Endothelial cell (in vitro differentiated cells): ENCODE measurements at regions not wholly inside any gene's neighbourhood (a gene's known extent, or its start where the extent isn't known, plus 50 kb on each side); places are given as distances from the start of the nearest gene placed in this dataset.

ENCODE experiments used
- DNase-seq: peaks from one replicate; pipeline ENCODE4 v3.0.0; 2021; ENCODE audit warnings: low spot score
- H3K27ac Mint-ChIP-seq: one replicate; pipeline ENCODE4 v1.8.0; 2021; ENCODE audit warnings: mixed read lengths, inconsistent platforms; ENCODE audit not compliant: unreplicated experiment
- H3K27me3 Mint-ChIP-seq: one replicate; pipeline ENCODE4 v1.8.0; 2021; ENCODE audit warnings: mild to moderate bottlenecking, moderate library complexity, mixed read lengths, inconsistent platforms; ENCODE audit not compliant: unreplicated experiment
- H3K36me3 Mint-ChIP-seq: one replicate; pipeline ENCODE4 v1.8.0; 2021; ENCODE audit warnings: mild to moderate bottlenecking, low read depth, mixed read lengths, inconsistent platforms; ENCODE audit not compliant: unreplicated experiment
- H3K4me1 Mint-ChIP-seq: one replicate; pipeline ENCODE4 v1.8.0; 2021; ENCODE audit warnings: mild to moderate bottlenecking, mixed read lengths, inconsistent platforms; ENCODE audit not compliant: unreplicated experiment
- H3K4me3 Mint-ChIP-seq: one replicate; pipeline ENCODE4 v1.8.0; 2021; ENCODE audit warnings: mild to moderate bottlenecking, mixed read lengths, inconsistent platforms; ENCODE audit not compliant: unreplicated experiment
- H3K9me3 Mint-ChIP-seq: one replicate; pipeline ENCODE4 v1.8.0; 2021; ENCODE audit warnings: mixed read lengths, inconsistent platforms; ENCODE audit not compliant: unreplicated experiment
- TF ChIP-seq, protein P1 (sequence below): fragments of 200-600 bp; sonication (generic); IDR thresholded peaks from one replicate; pipeline ENCODE4 v1.5.0; 2021; ENCODE audit warnings: antibody characterized with exemption; ENCODE audit not compliant: unreplicated experiment

- Mint-ChIP-seq H3K36me3 (no peaks in the 10 kb centered on the region), H3K4me3 (no peak overlapping the region), H3K27me3 (no peaks in the 10 kb centered on the region), H3K4me1 (no peaks in the 10 kb centered on the region), H3K9me3 (no peaks in the 10 kb centered on the region), H3K27ac (no peak overlapping the region)
- no peak for DNase-seq
- TF ChIP-seq, protein P1, sequence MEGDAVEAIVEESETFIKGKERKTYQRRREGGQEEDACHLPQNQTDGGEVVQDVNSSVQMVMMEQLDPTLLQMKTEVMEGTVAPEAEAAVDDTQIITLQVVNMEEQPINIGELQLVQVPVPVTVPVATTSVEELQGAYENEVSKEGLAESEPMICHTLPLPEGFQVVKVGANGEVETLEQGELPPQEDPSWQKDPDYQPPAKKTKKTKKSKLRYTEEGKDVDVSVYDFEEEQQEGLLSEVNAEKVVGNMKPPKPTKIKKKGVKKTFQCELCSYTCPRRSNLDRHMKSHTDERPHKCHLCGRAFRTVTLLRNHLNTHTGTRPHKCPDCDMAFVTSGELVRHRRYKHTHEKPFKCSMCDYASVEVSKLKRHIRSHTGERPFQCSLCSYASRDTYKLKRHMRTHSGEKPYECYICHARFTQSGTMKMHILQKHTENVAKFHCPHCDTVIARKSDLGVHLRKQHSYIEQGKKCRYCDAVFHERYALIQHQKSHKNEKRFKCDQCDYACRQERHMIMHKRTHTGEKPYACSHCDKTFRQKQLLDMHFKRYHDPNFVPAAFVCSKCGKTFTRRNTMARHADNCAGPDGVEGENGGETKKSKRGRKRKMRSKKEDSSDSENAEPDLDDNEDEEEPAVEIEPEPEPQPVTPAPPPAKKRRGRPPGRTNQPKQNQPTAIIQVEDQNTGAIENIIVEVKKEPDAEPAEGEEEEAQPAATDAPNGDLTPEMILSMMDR = no peak
Measured at GRCh38 chr22:48238284-48238915, 1476.0 kb downstream of the TBC1D22A start.

DNA sequence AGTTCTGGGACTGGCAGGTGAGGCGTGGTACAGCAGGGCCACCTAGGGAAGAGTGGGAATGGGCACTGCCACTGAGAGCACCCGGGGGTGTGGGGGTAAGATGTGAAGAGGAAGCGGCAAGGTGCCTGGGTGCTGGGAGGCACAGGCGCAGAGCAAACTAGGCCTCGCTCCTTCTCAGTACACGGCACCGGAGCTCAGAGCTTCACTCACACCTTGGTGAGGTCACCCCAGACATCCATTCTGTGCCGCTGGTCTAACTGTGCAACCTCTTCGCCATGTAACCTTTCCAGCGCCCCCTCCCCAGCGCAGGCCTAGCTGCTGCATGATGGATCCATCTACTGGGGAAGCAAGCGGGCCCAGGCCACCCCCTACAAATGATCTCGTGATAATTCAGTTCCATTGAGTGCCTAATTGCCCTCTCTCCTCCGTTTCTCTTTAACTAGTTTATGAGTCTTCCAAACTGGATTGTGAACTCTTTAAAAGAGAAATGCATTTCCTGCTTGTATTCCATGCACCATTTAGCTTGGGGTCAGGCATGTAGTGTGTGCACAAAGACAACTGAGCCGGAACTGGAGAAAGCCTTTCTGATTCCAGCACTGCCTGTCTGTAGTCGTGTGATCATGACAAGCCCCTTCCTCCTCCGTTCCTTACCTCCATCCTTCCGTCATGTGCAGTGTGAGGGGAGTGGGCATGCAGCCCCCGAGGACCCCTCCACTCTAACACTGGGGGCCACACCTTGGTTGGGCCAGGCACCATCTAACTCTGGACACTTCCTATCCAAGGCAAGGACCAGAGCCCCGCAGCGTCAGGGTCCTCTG, 1475.2 kb downstream of the TBC1D22A start:
- no peaks in the 10 kb centered on the region for H3K4me1 Mint-ChIP-seq
- H3K4me3 Mint-ChIP-seq = no peak overlapping the region
- H3K36me3 Mint-ChIP-seq = no peaks in the 10 kb centered on the region
- H3K27ac Mint-ChIP-seq = no peak overlapping the region
- no peak for DNase-seq
- H3K27me3 Mint-ChIP-seq = no peaks in the 10 kb centered on the region
- TF ChIP-seq, protein P1 = no peak
- no peaks in the 10 kb centered on the region for H3K9me3 Mint-ChIP-seq

- Mint-ChIP-seq H3K27me3 (no peaks in the 10 kb centered on the region), H3K9me3 (no peaks in the 10 kb centered on the region), H3K36me3 (no peaks in the 10 kb centered on the region), H3K4me1 (no peaks in the 10 kb centered on the region), H3K4me3 (no peak overlapping the region), H3K27ac (no peak overlapping the region)
- no peak for DNase-seq
- TF ChIP-seq, protein P1 = no peak
Measured at GRCh38 chr22:48236261-48236660, 1473.8 kb downstream of the TBC1D22A start.

DNA sequence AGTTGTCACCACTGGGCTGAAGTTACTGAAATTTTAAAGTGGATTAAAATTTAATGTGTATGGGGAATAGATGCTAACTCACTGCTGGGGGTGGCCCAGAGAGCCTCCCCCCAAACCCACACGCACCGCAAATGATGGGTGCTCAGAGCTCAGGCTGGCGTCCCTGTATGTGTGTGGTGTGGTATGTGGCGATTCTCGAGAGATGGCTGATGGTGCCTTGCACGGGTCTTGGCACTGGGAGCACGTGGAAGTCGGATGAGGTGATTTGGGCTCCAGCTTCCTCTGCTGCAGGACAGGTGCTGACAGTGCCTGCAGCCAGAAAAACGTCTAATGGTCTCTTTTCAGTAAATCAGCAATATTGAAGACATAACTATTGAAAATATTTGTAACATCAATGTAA, 1473.3 kb downstream of the TBC1D22A start:
- TF ChIP-seq, protein P1 = no peak
- Mint-ChIP-seq H3K27ac (no peak overlapping the region), H3K27me3 (no peaks in the 10 kb centered on the region), H3K9me3 (no peaks in the 10 kb centered on the region), H3K4me3 (no peak overlapping the region), H3K36me3 (no peaks in the 10 kb centered on the region), H3K4me1 (no peaks in the 10 kb centered on the region)
- no peak for DNase-seq

- Mint-ChIP-seq H3K4me3 (no peak overlapping the region), H3K36me3 (no peaks in the 10 kb centered on the region), H3K4me1 (no peaks in the 10 kb centered on the region), H3K9me3 (peaks cover 5% of the 10 kb centered on the region), H3K27ac (no peak overlapping the region), H3K27me3 (peaks cover 1% of the 10 kb centered on the region)
- no peak for DNase-seq
- TF ChIP-seq, protein P1 = no peak
Measured at GRCh38 chr22:48234011-48234410, 1471.6 kb downstream of the TBC1D22A start.
